ENCODE measurements at regions not wholly inside any gene's neighbourhood (a gene's known extent, or its start where the extent isn't known, plus 50 kb on each side); places are given as distances from the start of the nearest gene placed in this dataset.

GRCh38 chr5:93883459-93883858, 142.1 kb upstream of the POU5F2 start:
- no peak for DNase-seq

- DNase-seq, result no peak
These were observed 134.3 kb upstream of the POU5F2 start for GRCh38 chr5:93875693-93876092.

GRCh38 chr5:93874491-93874890, 133.1 kb upstream of the POU5F2 start:
- DNase-seq, result no peak

GRCh38 chr5:93874080-93874479, 132.7 kb upstream of the POU5F2 start:
- DNase-seq, result peak; percentile 27

GRCh38 chr5:93873211-93873736, 131.9 kb upstream of the POU5F2 start:
- DNase-seq, result no peak

GRCh38 chr5:93870649-93871048, 129.2 kb upstream of the POU5F2 start:
- DNase-seq, result no peak

GRCh38 chr5:93868851-93869250, 127.5 kb upstream of the POU5F2 start:
- no peak for DNase-seq

GRCh38 chr5:93850311-93850710, 108.9 kb upstream of the POU5F2 start:
- no peak for DNase-seq

GRCh38 chr5:93845376-93845775, 104.0 kb upstream of the POU5F2 start:
- DNase-seq, result no peak

GRCh38 chr5:93831449-93831848, 90.0 kb upstream of the POU5F2 start:
- peak; percentile 90 for DNase-seq

GRCh38 chr5:93830893-93831292, 89.5 kb upstream of the POU5F2 start:
- no peak for DNase-seq

- DNase-seq, result no peak
These were observed 87.9 kb upstream of the POU5F2 start for GRCh38 chr5:93829346-93829745.

GRCh38 chr5:93821891-93822415, 80.6 kb upstream of the POU5F2 start:
- DNase-seq, result no peak

GRCh38 chr5:93819668-93820067, 78.3 kb upstream of the POU5F2 start:
- no peak for DNase-seq

GRCh38 chr5:93810780-93811179, 69.4 kb upstream of the POU5F2 start:
- no peak for DNase-seq

GRCh38 chr5:93809430-93809829, 68.0 kb upstream of the POU5F2 start:
- no peak for DNase-seq

- DNase-seq, result no peak
These were observed 66.4 kb upstream of the POU5F2 start for GRCh38 chr5:93807846-93808245.

- no peak for DNase-seq
These were observed 64.4 kb upstream of the POU5F2 start for GRCh38 chr5:93805616-93806379.

GRCh38 chr5:93800988-93801811, 59.8 kb upstream of the POU5F2 start:
- peak; percentile 57 for DNase-seq

- no peak for DNase-seq
These were observed 53.6 kb upstream of the POU5F2 start for GRCh38 chr5:93794954-93795353.

- no peak for DNase-seq
These were observed 51.9 kb upstream of the POU5F2 start for GRCh38 chr5:93793159-93793781.

- DNase-seq, result no peak
These were observed 50.1 kb upstream of the POU5F2 start for GRCh38 chr5:93791518-93791972.

Measured in fibroblast of skin of scalp (primary cell).